ENCODE measurements at regions not wholly inside any gene's neighbourhood (a gene's known extent, or its start where the extent isn't known, plus 50 kb on each side); places are given as distances from the start of the nearest gene placed in this dataset.

- no peaks in the 10 kb centered on the region for H3K9me2 ChIP-seq (replicated peaks; ENCODE audit: low read depth, low read length)
- no peaks in the 10 kb centered on the region for H3K27me3 ChIP-seq (ENCODE audit: insufficient read depth, low read length, poor library complexity, severe bottlenecking)
- no peak overlapping the region for H2AFZ ChIP-seq (ENCODE audit: low read length)
- no peaks in the 10 kb centered on the region for H3K79me2 ChIP-seq (ENCODE audit: insufficient read depth, low read length)
- no peak overlapping the region for H3K9ac ChIP-seq (ENCODE audit: low read depth, low read length, poor library complexity, severe bottlenecking)
- H3K36me3 ChIP-seq (ENCODE audit: insufficient read depth, low read length), result no peaks in the 10 kb centered on the region
- H3K4me3 ChIP-seq (ENCODE audit: low read length, poor library complexity, severe bottlenecking), result no peak overlapping the region
- H3K4me2 ChIP-seq (ENCODE audit: low read depth, low read length, poor library complexity, severe bottlenecking), result no peak overlapping the region
- H3K9me3 ChIP-seq (ENCODE audit: insufficient read depth, low read depth, low read length), result peaks cover 10% of the 10 kb centered on the region; the same call in 1 of the 2 replicates
- no peaks in the 10 kb centered on the region for H4K20me1 ChIP-seq (ENCODE audit: insufficient read depth, low read length, poor library complexity, severe bottlenecking)
- H3K4me1 ChIP-seq (ENCODE audit: insufficient read depth, low read length, poor library complexity, severe bottlenecking), result no peaks in the 10 kb centered on the region
- H3F3A ChIP-seq (ENCODE audit: low read depth), result no peaks in the 10 kb centered on the region
- TF ChIP-seq CTCF (conservative IDR thresholded peaks at IDR 0.05; ENCODE audit: low read length) (no peak), EZH2phosphoT487 (IDR thresholded peaks at IDR 0.05; ENCODE audit: borderline replicate concordance) (no peak)
Measured at GRCh38 chr22:48440176-48440575, 1387.5 kb downstream of the BRD1 start.

- Histone ChIP-seq H3K79me2 (ENCODE audit: insufficient read depth, low read length) (no peaks in the 10 kb centered on the region), H4K20me1 (ENCODE audit: insufficient read depth, low read length, poor library complexity, severe bottlenecking) (no peaks in the 10 kb centered on the region)
Measured at GRCh38 chr22:48439560-48440135, 1388.0 kb downstream of the BRD1 start.

GRCh38 chr22:48438800-48439559 lies 1388.7 kb downstream of the BRD1 start:
- Histone ChIP-seq H2AFZ (ENCODE audit: low read length) (no peak overlapping the region), H3K9me2 (replicated peaks; ENCODE audit: low read depth, low read length) (no peaks in the 10 kb centered on the region), H3K4me2 (ENCODE audit: low read depth, low read length, poor library complexity, severe bottlenecking) (no peak overlapping the region), H3K9me3 (ENCODE audit: insufficient read depth, low read depth, low read length) (peaks cover 6% of the 10 kb centered on the region; the same call in 1 of the 2 replicates), H3K27me3 (ENCODE audit: insufficient read depth, low read length, poor library complexity, severe bottlenecking) (no peaks in the 10 kb centered on the region), H3K36me3 (ENCODE audit: insufficient read depth, low read length) (no peaks in the 10 kb centered on the region), H3K9ac (ENCODE audit: low read depth, low read length, poor library complexity, severe bottlenecking) (no peak overlapping the region), H3F3A (ENCODE audit: low read depth) (no peaks in the 10 kb centered on the region), H3K4me1 (ENCODE audit: insufficient read depth, low read length, poor library complexity, severe bottlenecking) (no peaks in the 10 kb centered on the region), H3K4me3 (ENCODE audit: low read length, poor library complexity, severe bottlenecking) (no peak overlapping the region), H4K20me1 (ENCODE audit: insufficient read depth, low read length, poor library complexity, severe bottlenecking) (no peaks in the 10 kb centered on the region), H3K79me2 (ENCODE audit: insufficient read depth, low read length) (no peaks in the 10 kb centered on the region)
- TF ChIP-seq EZH2phosphoT487 (IDR thresholded peaks at IDR 0.05; ENCODE audit: borderline replicate concordance), result no peak
- no peak for TF ChIP-seq CTCF (conservative IDR thresholded peaks at IDR 0.05; ENCODE audit: low read length)

More at GRCh38 chr22:48439560-48440135, 1388.0 kb downstream of the BRD1 start:
- H3K9ac ChIP-seq (ENCODE audit: low read depth, low read length, poor library complexity, severe bottlenecking), result no peak overlapping the region
- no peaks in the 10 kb centered on the region for H3K4me1 ChIP-seq (ENCODE audit: insufficient read depth, low read length, poor library complexity, severe bottlenecking)
- no peaks in the 10 kb centered on the region for H3K9me2 ChIP-seq (replicated peaks; ENCODE audit: low read depth, low read length)
- TF ChIP-seq EZH2phosphoT487 (IDR thresholded peaks at IDR 0.05; ENCODE audit: borderline replicate concordance) (no peak), CTCF (conservative IDR thresholded peaks at IDR 0.05; ENCODE audit: low read length) (no peak)
- H3F3A ChIP-seq (ENCODE audit: low read depth), result no peaks in the 10 kb centered on the region
- no peak overlapping the region for H3K4me2 ChIP-seq (ENCODE audit: low read depth, low read length, poor library complexity, severe bottlenecking)
- H3K4me3 ChIP-seq (ENCODE audit: low read length, poor library complexity, severe bottlenecking), result no peak overlapping the region
- no peak overlapping the region for H2AFZ ChIP-seq (ENCODE audit: low read length)
- H3K27me3 ChIP-seq (ENCODE audit: insufficient read depth, low read length, poor library complexity, severe bottlenecking), result no peaks in the 10 kb centered on the region
- peaks cover 6% of the 10 kb centered on the region; the same call in 1 of the 2 replicates for H3K9me3 ChIP-seq (ENCODE audit: insufficient read depth, low read depth, low read length)
- no peaks in the 10 kb centered on the region for H3K36me3 ChIP-seq (ENCODE audit: insufficient read depth, low read length)
